GM23338 (cell line): ENCODE measurements at regions not wholly inside any gene's neighbourhood (a gene's known extent, or its start where the extent isn't known, plus 50 kb on each side); places are given as distances from the start of the nearest gene placed in this dataset.

Source experiments
- ATAC-seq: fragments of 200-7000 bp; cut with Tn5 transposase; 3 replicates; pipeline ENCODE4 v1.9.1; 2020
- DNase-seq: peaks from one replicate; pipeline ENCODE4 v3.0.0-alpha.2; 2015; ENCODE audit warnings: low spot score
- H2AFZ ChIP-seq: fragments of 200-600 bp; sonication (generic); 2 replicates; pipeline ENCODE4 v1.8.0; 2016; ENCODE audit warnings: antibody characterized with exemption, mild to moderate bottlenecking, moderate library complexity
- H3F3A ChIP-seq: fragments of 200-600 bp; sonication (generic); replicated peaks from 2 replicates; pipeline ENCODE4 v1.8.0; 2017; ENCODE audit warnings: antibody characterized with exemption, mixed run types, low read depth
- H3K27ac ChIP-seq: fragments of 200-600 bp; sonication (generic); 2 replicates; pipeline ENCODE4 v1.6.1; 2016; ENCODE audit warnings: low read depth
- H3K27me3 ChIP-seq: fragments of 200-600 bp; sonication (generic); 2 replicates; pipeline ENCODE4 v1.8.0; 2016; ENCODE audit warnings: mild to moderate bottlenecking, mixed run types, moderate library complexity; ENCODE audit not compliant: insufficient read depth
- H3K36me3 ChIP-seq: fragments of 200-600 bp; sonication (generic); 2 replicates; pipeline ENCODE4 v1.8.0; 2016; ENCODE audit warnings: mild to moderate bottlenecking; ENCODE audit not compliant: insufficient read depth
- H3K4me1 ChIP-seq: fragments of 200-600 bp; sonication (generic); 2 replicates; pipeline ENCODE4 v1.8.0; 2016; ENCODE audit warnings: mild to moderate bottlenecking, moderate library complexity; ENCODE audit not compliant: insufficient read depth
- H3K4me2 ChIP-seq: fragments of 200-600 bp; sonication (generic); 2 replicates; pipeline ENCODE4 v1.7.1; 2017; ENCODE audit warnings: mixed run types
- H3K4me3 ChIP-seq: fragments of 200-600 bp; sonication (generic); 2 replicates; pipeline ENCODE4 v1.6.1; 2016; ENCODE audit warnings: mixed run types
- H3K79me2 ChIP-seq: fragments of 200-600 bp; sonication (generic); replicated peaks from 2 replicates; pipeline ENCODE4 v1.8.0; 2017; ENCODE audit warnings: mild to moderate bottlenecking; ENCODE audit not compliant: insufficient read depth
- H3K9me2 ChIP-seq: fragments of 200-600 bp; sonication (generic); 2 replicates; pipeline ENCODE4 v1.8.0; 2017; ENCODE audit not compliant: insufficient read depth
- H4K20me1 ChIP-seq: fragments of 200-600 bp; sonication (generic); replicated peaks from 2 replicates; pipeline ENCODE4 v1.8.0; 2017; ENCODE audit warnings: mild to moderate bottlenecking; ENCODE audit not compliant: insufficient read depth
- H3K27ac Mint-ChIP-seq: 2 replicates; pipeline ENCODE4 v1.8.0; 2020; ENCODE audit warnings: inconsistent platforms, mild to moderate bottlenecking, moderate library complexity, mixed read lengths
- H3K27me3 Mint-ChIP-seq: 3 replicates; pipeline ENCODE4 v1.8.0; 2022; ENCODE audit warnings: low read depth, mild to moderate bottlenecking, moderate library complexity, mixed read lengths, inconsistent platforms; ENCODE audit not compliant: insufficient read depth, poor library complexity
- H3K36me3 Mint-ChIP-seq: 3 replicates; pipeline ENCODE4 v1.8.0; 2021; ENCODE audit warnings: low read depth, mild to moderate bottlenecking, inconsistent platforms, moderate library complexity, mixed read lengths
- H3K4me1 Mint-ChIP-seq: 3 replicates; pipeline ENCODE4 v1.8.0; 2020; ENCODE audit warnings: mild to moderate bottlenecking, inconsistent platforms, mixed read lengths
- H3K4me3 Mint-ChIP-seq: 3 replicates; pipeline ENCODE4 v1.8.0; 2021; ENCODE audit warnings: moderate library complexity, mild to moderate bottlenecking, inconsistent platforms, mixed read lengths
- H3K9me3 Mint-ChIP-seq: 3 replicates; pipeline ENCODE4 v1.8.0; 2020; ENCODE audit warnings: moderate library complexity, mild to moderate bottlenecking, inconsistent platforms, mixed read lengths
- EZH2 ChIP-seq: fragments of 200-600 bp; sonication (generic); IDR thresholded peaks from one replicate; pipeline ENCODE4 v1.8.0; 2017; ENCODE audit warnings: antibody characterized with exemption, mild to moderate bottlenecking, low read depth; ENCODE audit not compliant: unreplicated experiment
- NANOG ChIP-seq: IDR thresholded peaks from 2 replicates; pipeline ENCODE4 v1.6.1; 2016; ENCODE audit warnings: antibody characterized with exemption, borderline replicate concordance
- STAT1 ChIP-seq: IDR thresholded peaks from one replicate; pipeline ENCODE4 v1.6.1; 2016; ENCODE audit warnings: antibody characterized with exemption; ENCODE audit not compliant: unreplicated experiment
- ZNF331 ChIP-seq: fragments of 250-450 bp; sonication (Bioruptor Pico); IDR thresholded peaks from 2 replicates; pipeline ENCODE4 v1.5.0; 2020; ENCODE audit warnings: low read depth, mild to moderate bottlenecking, moderate library complexity
- TF ChIP-seq, protein P1 (sequence below): fragments of 250-450 bp; sonication (Bioruptor Pico); IDR thresholded peaks from 2 replicates; pipeline ENCODE4 v1.5.0; 2020; ENCODE audit warnings: mild to moderate bottlenecking, moderate library complexity
- TF ChIP-seq, protein P2 (sequence below): IDR thresholded peaks from 2 replicates; pipeline ENCODE4 v1.6.1; 2016; ENCODE audit warnings: antibody characterized with exemption

DNA sequence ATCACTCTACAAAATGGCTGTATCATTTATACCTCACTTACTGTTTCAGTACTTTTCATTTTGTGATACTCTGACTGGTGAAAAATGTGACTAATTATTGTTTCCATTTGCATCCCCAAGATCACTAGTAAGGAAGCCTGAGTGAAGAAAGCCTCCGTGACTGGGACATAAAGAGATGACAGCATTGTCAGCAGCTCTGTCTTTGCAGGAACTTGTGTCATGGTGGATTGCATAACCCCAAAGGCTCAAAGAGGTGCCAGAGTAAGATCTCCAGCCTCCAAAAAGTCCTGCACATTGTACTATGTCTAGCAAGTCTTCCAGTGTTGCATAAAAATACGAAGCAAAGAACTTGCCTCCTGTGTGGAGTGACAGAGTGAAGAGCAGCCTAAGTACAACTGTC is 187.5 kb upstream of the CRIM1 start (continued):
- TF ChIP-seq, protein P1, sequence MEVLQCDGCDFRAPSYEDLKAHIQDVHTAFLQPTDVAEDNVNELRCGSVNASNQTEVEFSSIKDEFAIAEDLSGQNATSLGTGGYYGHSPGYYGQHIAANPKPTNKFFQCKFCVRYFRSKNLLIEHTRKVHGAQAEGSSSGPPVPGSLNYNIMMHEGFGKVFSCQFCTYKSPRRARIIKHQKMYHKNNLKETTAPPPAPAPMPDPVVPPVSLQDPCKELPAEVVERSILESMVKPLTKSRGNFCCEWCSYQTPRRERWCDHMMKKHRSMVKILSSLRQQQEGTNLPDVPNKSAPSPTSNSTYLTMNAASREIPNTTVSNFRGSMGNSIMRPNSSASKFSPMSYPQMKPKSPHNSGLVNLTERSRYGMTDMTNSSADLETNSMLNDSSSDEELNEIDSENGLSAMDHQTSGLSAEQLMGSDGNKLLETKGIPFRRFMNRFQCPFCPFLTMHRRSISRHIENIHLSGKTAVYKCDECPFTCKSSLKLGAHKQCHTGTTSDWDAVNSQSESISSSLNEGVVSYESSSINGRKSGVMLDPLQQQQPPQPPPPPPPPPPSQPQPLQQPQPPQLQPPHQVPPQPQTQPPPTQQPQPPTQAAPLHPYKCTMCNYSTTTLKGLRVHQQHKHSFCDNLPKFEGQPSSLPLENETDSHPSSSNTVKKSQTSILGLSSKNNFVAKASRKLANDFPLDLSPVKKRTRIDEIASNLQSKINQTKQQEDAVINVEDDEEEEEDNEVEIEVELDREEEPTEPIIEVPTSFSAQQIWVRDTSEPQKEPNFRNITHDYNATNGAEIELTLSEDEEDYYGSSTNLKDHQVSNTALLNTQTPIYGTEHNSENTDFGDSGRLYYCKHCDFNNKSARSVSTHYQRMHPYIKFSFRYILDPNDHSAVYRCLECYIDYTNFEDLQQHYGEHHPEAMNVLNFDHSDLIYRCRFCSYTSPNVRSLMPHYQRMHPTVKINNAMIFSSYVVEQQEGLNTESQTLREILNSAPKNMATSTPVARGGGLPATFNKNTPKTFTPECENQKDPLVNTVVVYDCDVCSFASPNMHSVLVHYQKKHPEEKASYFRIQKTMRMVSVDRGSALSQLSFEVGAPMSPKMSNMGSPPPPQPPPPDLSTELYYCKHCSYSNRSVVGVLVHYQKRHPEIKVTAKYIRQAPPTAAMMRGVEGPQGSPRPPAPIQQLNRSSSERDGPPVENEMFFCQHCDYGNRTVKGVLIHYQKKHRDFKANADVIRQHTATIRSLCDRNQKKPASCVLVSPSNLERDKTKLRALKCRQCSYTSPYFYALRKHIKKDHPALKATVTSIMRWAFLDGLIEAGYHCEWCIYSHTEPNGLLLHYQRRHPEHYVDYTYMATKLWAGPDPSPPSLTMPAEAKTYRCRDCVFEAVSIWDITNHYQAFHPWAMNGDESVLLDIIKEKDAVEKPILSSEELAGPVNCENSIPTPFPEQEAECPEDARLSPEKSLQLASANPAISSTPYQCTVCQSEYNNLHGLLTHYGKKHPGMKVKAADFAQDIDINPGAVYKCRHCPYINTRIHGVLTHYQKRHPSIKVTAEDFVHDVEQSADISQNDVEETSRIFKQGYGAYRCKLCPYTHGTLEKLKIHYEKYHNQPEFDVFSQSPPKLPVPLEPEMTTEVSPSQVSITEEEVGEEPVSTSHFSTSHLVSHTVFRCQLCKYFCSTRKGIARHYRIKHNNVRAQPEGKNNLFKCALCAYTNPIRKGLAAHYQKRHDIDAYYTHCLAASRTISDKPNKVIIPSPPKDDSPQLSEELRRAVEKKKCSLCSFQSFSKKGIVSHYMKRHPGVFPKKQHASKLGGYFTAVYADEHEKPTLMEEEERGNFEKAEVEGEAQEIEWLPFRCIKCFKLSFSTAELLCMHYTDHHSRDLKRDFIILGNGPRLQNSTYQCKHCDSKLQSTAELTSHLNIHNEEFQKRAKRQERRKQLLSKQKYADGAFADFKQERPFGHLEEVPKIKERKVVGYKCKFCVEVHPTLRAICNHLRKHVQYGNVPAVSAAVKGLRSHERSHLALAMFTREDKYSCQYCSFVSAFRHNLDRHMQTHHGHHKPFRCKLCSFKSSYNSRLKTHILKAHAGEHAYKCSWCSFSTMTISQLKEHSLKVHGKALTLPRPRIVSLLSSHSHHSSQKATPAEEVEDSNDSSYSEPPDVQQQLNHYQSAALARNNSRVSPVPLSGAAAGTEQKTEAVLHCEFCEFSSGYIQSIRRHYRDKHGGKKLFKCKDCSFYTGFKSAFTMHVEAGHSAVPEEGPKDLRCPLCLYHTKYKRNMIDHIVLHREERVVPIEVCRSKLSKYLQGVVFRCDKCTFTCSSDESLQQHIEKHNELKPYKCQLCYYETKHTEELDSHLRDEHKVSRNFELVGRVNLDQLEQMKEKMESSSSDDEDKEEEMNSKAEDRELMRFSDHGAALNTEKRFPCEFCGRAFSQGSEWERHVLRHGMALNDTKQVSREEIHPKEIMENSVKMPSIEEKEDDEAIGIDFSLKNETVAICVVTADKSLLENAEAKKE (CRISPR knock-in tag), result no peak

DNA sequence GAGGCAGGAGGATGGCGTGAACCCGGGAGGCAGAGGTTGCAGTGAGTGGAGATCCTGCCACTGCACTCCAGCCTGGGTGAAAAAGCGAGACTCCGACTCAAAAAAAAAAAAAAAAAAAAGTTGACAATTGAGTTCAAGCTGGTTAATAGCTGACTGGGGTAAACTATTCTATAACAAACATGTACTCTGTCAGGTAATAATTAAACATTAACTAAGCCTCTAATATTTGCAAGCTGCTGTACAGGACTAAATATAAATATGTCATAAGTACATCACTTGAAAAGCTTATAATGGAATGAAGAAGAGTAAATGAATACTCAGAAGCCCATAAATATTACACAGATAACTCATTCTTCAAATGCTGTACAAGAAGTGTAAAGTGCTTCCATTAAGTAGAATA is 190.4 kb upstream of the CRIM1 start:
- Histone ChIP-seq H3K36me3 (no peaks in the 10 kb centered on the region), H3K4me2 (no peak overlapping the region), H3K4me3 (no peak overlapping the region), H3F3A (no peaks in the 10 kb centered on the region), H3K4me1 (peaks cover 11% of the 10 kb centered on the region; the same call in 1 of the 2 replicates), H3K79me2 (no peaks in the 10 kb centered on the region), H4K20me1 (no peaks in the 10 kb centered on the region), H3K27ac (no peak overlapping the region), H3K9me2 (no peaks in the 10 kb centered on the region; the same call in 1 of the 2 replicates), H2AFZ (no peak overlapping the region), H3K27me3 (no peaks in the 10 kb centered on the region)
- ATAC-seq, result no peak
- no peaks in the 10 kb centered on the region for H3K36me3 Mint-ChIP-seq
- no peak for DNase-seq
- peaks cover 8% of the 10 kb centered on the region for H3K4me1 Mint-ChIP-seq
- H3K27ac Mint-ChIP-seq, result no peak overlapping the region
- H3K9me3 Mint-ChIP-seq, result no peaks in the 10 kb centered on the region
- no peaks in the 10 kb centered on the region for H3K27me3 Mint-ChIP-seq
- TF ChIP-seq ZNF331 (CRISPR knock-in tag), result no peak
- no peak overlapping the region for H3K4me3 Mint-ChIP-seq

DNA sequence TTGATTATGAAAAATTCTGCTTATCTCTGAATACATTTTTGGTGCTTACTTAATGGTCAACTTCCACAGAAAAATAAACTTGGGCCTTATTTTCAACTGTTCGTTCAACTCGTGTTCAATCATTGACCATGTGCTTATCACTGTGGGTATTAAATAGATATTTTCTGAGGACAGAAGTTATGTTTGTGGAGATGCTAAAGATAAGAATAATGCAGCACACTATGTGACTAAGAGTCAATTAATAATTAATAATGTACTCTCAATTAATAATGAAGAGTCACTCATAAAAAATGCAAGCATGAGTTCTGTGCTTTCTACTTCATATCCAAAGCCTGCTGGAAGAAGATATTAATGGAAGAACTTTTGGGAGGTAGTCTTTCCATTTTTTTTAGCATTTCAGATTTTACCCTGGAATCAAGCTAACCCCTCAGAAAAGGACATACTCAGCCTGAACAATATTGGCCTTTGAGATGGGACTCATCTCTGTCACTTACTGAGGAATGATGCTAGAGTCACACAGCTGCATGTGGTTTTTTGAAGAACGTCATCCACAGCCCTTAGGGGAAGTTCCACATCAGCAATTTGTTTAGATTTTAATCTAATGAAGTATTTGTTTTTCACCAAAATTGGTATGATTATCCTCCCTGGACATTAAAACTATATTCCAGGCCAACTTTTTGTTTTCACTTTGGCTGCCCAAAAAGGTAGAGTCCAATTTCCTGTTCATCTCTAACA is 191.9 kb upstream of the CRIM1 start:
- no peaks in the 10 kb centered on the region for H3K36me3 Mint-ChIP-seq
- no peak overlapping the region for H3K4me3 Mint-ChIP-seq
- TF ChIP-seq STAT1, result no peak
- TF ChIP-seq, protein P2, sequence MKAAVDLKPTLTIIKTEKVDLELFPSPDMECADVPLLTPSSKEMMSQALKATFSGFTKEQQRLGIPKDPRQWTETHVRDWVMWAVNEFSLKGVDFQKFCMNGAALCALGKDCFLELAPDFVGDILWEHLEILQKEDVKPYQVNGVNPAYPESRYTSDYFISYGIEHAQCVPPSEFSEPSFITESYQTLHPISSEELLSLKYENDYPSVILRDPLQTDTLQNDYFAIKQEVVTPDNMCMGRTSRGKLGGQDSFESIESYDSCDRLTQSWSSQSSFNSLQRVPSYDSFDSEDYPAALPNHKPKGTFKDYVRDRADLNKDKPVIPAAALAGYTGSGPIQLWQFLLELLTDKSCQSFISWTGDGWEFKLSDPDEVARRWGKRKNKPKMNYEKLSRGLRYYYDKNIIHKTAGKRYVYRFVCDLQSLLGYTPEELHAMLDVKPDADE, result no peak
- no peak for TF ChIP-seq EZH2
- TF ChIP-seq NANOG, result no peak

More for the DNA sequence above, 191.9 kb upstream of the CRIM1 start:
- Histone ChIP-seq H3K4me3 (no peak overlapping the region), H3K9me2 (no peaks in the 10 kb centered on the region; the same call in 1 of the 2 replicates), H3F3A (no peaks in the 10 kb centered on the region), H4K20me1 (no peaks in the 10 kb centered on the region), H3K79me2 (no peaks in the 10 kb centered on the region), H3K27me3 (no peaks in the 10 kb centered on the region), H3K36me3 (no peaks in the 10 kb centered on the region), H2AFZ (no peak overlapping the region), H3K4me1 (no peaks in the 10 kb centered on the region), H3K27ac (no peak overlapping the region), H3K4me2 (no peak overlapping the region)
- H3K27me3 Mint-ChIP-seq, result no peaks in the 10 kb centered on the region
- H3K9me3 Mint-ChIP-seq, result no peaks in the 10 kb centered on the region
- no peak for DNase-seq
- no peak for ATAC-seq
- H3K4me1 Mint-ChIP-seq, result no peaks in the 10 kb centered on the region
- no peak overlapping the region for H3K27ac Mint-ChIP-seq
